H9 (cell line): ENCODE measurements at regions not wholly inside any gene's neighbourhood (a gene's known extent, or its start where the extent isn't known, plus 50 kb on each side); places are given as distances from the start of the nearest gene placed in this dataset.

Source experiments
- DNase-seq: peaks from one replicate; pipeline ENCODE4 v3.0.0-alpha.2; 2017
- H2AFZ ChIP-seq: one replicate; pipeline ENCODE4 v1.6.1; 2013; ENCODE audit warnings: mild to moderate bottlenecking, low read length, control low read depth, moderate library complexity
- H2AK5ac ChIP-seq: 2 replicates; pipeline ENCODE4 v1.6.1; 2013; ENCODE audit warnings: low read length, control low read depth, mixed read lengths; ENCODE audit not compliant: insufficient read length
- H2BK120ac ChIP-seq: one replicate; pipeline ENCODE4 v1.6.1; 2013; ENCODE audit warnings: low read depth, mild to moderate bottlenecking, low read length, control low read depth, inconsistent platforms; ENCODE audit not compliant: poor library complexity, severe bottlenecking
- H2BK12ac ChIP-seq: 2 replicates; pipeline ENCODE4 v1.6.1; 2013; ENCODE audit warnings: low read length, control low read depth, mixed read lengths, low read depth; ENCODE audit not compliant: insufficient read length
- H2BK15ac ChIP-seq: 2 replicates; pipeline ENCODE4 v1.6.1; 2013; ENCODE audit warnings: low read depth, low read length, control low read depth
- H2BK20ac ChIP-seq: one replicate; pipeline ENCODE4 v1.6.1; 2013; ENCODE audit warnings: low read depth, mild to moderate bottlenecking, low read length, control low read depth, inconsistent platforms; ENCODE audit not compliant: poor library complexity, severe bottlenecking
- H2BK5ac ChIP-seq: 2 replicates; pipeline ENCODE4 v1.6.1; 2013; ENCODE audit warnings: low read length, control low read depth, mixed read lengths; ENCODE audit not compliant: insufficient read length
- H3K14ac ChIP-seq: 2 replicates; pipeline ENCODE4 v1.6.1; 2013; ENCODE audit warnings: low read length, control low read depth; ENCODE audit not compliant: insufficient read depth
- H3K18ac ChIP-seq: 2 replicates; pipeline ENCODE4 v1.6.1; 2013; ENCODE audit warnings: low read depth, mild to moderate bottlenecking, mixed read lengths, low read length, control low read depth; ENCODE audit not compliant: insufficient read length
- H3K23ac ChIP-seq: 2 replicates; pipeline ENCODE4 v1.6.1; 2013; ENCODE audit warnings: low read length, control low read depth, mixed read lengths, low read depth; ENCODE audit not compliant: insufficient read length
- H3K23me2 ChIP-seq: 2 replicates; pipeline ENCODE4 v1.6.1; 2013; ENCODE audit warnings: low read depth, mild to moderate bottlenecking, mixed read lengths, low read length, control low read depth; ENCODE audit not compliant: insufficient read length, poor library complexity, severe bottlenecking
- H3K27ac ChIP-seq: 2 replicates; pipeline ENCODE4 v1.5.1; 2013; ENCODE audit warnings: low read length, control low read depth, mixed read lengths, low read depth; ENCODE audit not compliant: insufficient read length
- H3K27me3 ChIP-seq: 2 replicates; pipeline ENCODE4 v1.6.1; 2013; ENCODE audit warnings: low read length, control low read depth, inconsistent platforms; ENCODE audit not compliant: insufficient read depth
- H3K4ac ChIP-seq: 2 replicates; pipeline ENCODE4 v1.6.1; 2013; ENCODE audit warnings: low read depth, mild to moderate bottlenecking, control low read depth, inconsistent platforms, low read length, moderate library complexity
- H3K4me1 ChIP-seq: 2 replicates; pipeline ENCODE4 v1.6.1; 2013; ENCODE audit warnings: low read length, control low read depth, inconsistent platforms; ENCODE audit not compliant: insufficient read depth
- H3K4me2 ChIP-seq: 2 replicates; pipeline ENCODE4 v1.6.1; 2013; ENCODE audit warnings: low read length, control low read depth, mixed read lengths; ENCODE audit not compliant: insufficient read length, insufficient read depth
- H3K56ac ChIP-seq: 2 replicates; pipeline ENCODE4 v1.6.1; 2013; ENCODE audit warnings: low read depth, mild to moderate bottlenecking, mixed read lengths, low read length, control low read depth; ENCODE audit not compliant: insufficient read length
- H3K79me1 ChIP-seq: 2 replicates; pipeline ENCODE4 v1.6.1; 2013; ENCODE audit warnings: low read depth, mild to moderate bottlenecking, moderate library complexity, low read length, control low read depth, inconsistent platforms; ENCODE audit not compliant: insufficient read depth, poor library complexity, severe bottlenecking
- H3K79me2 ChIP-seq: 2 replicates; pipeline ENCODE4 v1.6.1; 2013; ENCODE audit warnings: low read length, control low read depth, inconsistent platforms; ENCODE audit not compliant: insufficient read depth
- H3K9ac ChIP-seq: 2 replicates; pipeline ENCODE4 v1.6.1; 2013; ENCODE audit warnings: low read length, control low read depth, mixed read lengths; ENCODE audit not compliant: insufficient read length; ENCODE audit errors: extremely low read depth
- H3K9me3 ChIP-seq: one replicate; pipeline ENCODE4 v1.6.1; 2013; ENCODE audit warnings: low read depth, low read length, inconsistent platforms; ENCODE audit not compliant: control insufficient read depth
- H3T11ph ChIP-seq: one replicate; pipeline ENCODE4 v1.6.1; 2013; ENCODE audit warnings: mild to moderate bottlenecking, low read length, control low read depth, inconsistent platforms
- H4K20me1 ChIP-seq: one replicate; pipeline ENCODE4 v1.6.1; 2013; ENCODE audit not compliant: control insufficient read depth, insufficient read length, insufficient read depth
- H4K5ac ChIP-seq: 2 replicates; pipeline ENCODE4 v1.6.1; 2013; ENCODE audit warnings: low read depth, mild to moderate bottlenecking, mixed read lengths, low read length, control low read depth; ENCODE audit not compliant: insufficient read length
- H4K8ac ChIP-seq: replicated peaks from 2 replicates; pipeline ENCODE4 v1.6.1; 2013; ENCODE audit warnings: low read length, control low read depth, mixed read lengths, low read depth; ENCODE audit not compliant: insufficient read length
- H4K91ac ChIP-seq: 2 replicates; pipeline ENCODE4 v1.6.1; 2013; ENCODE audit warnings: low read depth, mild to moderate bottlenecking, moderate library complexity, mixed read lengths, low read length, control low read depth; ENCODE audit not compliant: insufficient read length
- H3K27ac Mint-ChIP-seq, 3 experiments: 2 replicates in 2 of 3; 3 replicates in 1 of 3; pipeline ENCODE4 v1.8.0; 2020 to 2021; ENCODE audit warnings: mixed read lengths in 3 of 3, mild to moderate bottlenecking in 1 of 3, moderate library complexity in 1 of 3
- H3K27me3 Mint-ChIP-seq: 2 replicates; pipeline ENCODE4 v1.8.0; 2021; ENCODE audit warnings: low read depth, mild to moderate bottlenecking, moderate library complexity, mixed read lengths
- H3K36me3 Mint-ChIP-seq, 3 experiments: 2 replicates in 2 of 3; 3 replicates in 1 of 3; pipeline ENCODE4 v1.8.0; 2020 to 2021; ENCODE audit warnings: low read depth in 3 of 3, mixed read lengths in 3 of 3; ENCODE audit not compliant: insufficient read depth in 1 of 3
- H3K4me1 Mint-ChIP-seq, 2 experiments: 2 replicates each; pipeline ENCODE4 v1.8.0; 2020; ENCODE audit warnings: mixed read lengths in 2 of 2
- H3K4me3 Mint-ChIP-seq, 2 experiments: 2 replicates in 1 of 2; 3 replicates in 1 of 2; pipeline ENCODE4 v1.8.0; 2020 to 2021; ENCODE audit warnings: mild to moderate bottlenecking in 2 of 2, mixed read lengths in 2 of 2, moderate library complexity in 1 of 2
- H3K9me3 Mint-ChIP-seq, 2 experiments: 2 replicates in 1 of 2; 3 replicates in 1 of 2; pipeline ENCODE4 v1.8.0; 2020; ENCODE audit warnings: mild to moderate bottlenecking in 2 of 2, mixed read lengths in 2 of 2, moderate library complexity in 1 of 2
- CTCF ChIP-seq: fragments of 200-600 bp; sonication (generic); conservative IDR thresholded peaks from 3 replicates; pipeline ENCODE4 v1.8.0; 2021; ENCODE audit warnings: antibody characterized with exemption, mild to moderate bottlenecking
- WGBS: extraction: QIAGEN DNeasy Blood & Tissue Kit; methylation state at CpG from one replicate; pipeline ENCODE4 v1.1.7; 2013; ENCODE audit warnings: missing lambda C conversion rate, low lambda C conversion rate, mixed read lengths; ENCODE audit not compliant: insufficient read length; ENCODE audit errors: extremely low coverage; 5-methylcytosine and 5-hydroxymethylcytosine counted together

- H4K5ac ChIP-seq = no peak overlapping the region
- no peak overlapping the region for H3T11ph ChIP-seq
- no peaks in the 10 kb centered on the region for H3K79me1 ChIP-seq
- H2BK20ac ChIP-seq = no peak overlapping the region
- no peaks in the 10 kb centered on the region for H3K27me3 ChIP-seq
- peaks cover 3% of the 10 kb centered on the region; the same call in 1 of the 2 replicates for H3K4me1 ChIP-seq
- no peak overlapping the region for H3K56ac ChIP-seq
- H3K79me2 ChIP-seq = no peaks in the 10 kb centered on the region
- TF ChIP-seq CTCF = no peak
- WGBS = no CpG with 5 or more reads among the region's 6 CpGs
- no peak overlapping the region for H3K9ac ChIP-seq
- H2BK120ac ChIP-seq = no peak overlapping the region
- no peak overlapping the region for H3K27ac ChIP-seq
- H4K20me1 ChIP-seq = no peaks in the 10 kb centered on the region
- no peak overlapping the region for H2BK15ac ChIP-seq
- no peak overlapping the region for H3K4me3 Mint-ChIP-seq
- no peaks in the 10 kb centered on the region for H3K23me2 ChIP-seq
- H3K9me3 ChIP-seq = no peaks in the 10 kb centered on the region
- no peak overlapping the region for H3K4me2 ChIP-seq
- H3K23ac ChIP-seq = no peak overlapping the region
- H4K8ac ChIP-seq = no peak overlapping the region
- no peak overlapping the region for H2AK5ac ChIP-seq
- no peak overlapping the region for H3K4ac ChIP-seq
- H2AFZ ChIP-seq = no peak overlapping the region
- H2BK5ac ChIP-seq = no peak overlapping the region
- DNase-seq = no peak
- no peak overlapping the region for H3K18ac ChIP-seq
- H3K9me3 Mint-ChIP-seq = no peaks in the 10 kb centered on the region; a peak in 1 of 5 replicates
- no peak overlapping the region for H3K27ac Mint-ChIP-seq
- no peak overlapping the region for H3K14ac ChIP-seq
- H3K36me3 Mint-ChIP-seq = no peaks in the 10 kb centered on the region
- no peak overlapping the region for H2BK12ac ChIP-seq
- peaks cover 13 to 26% of the 10 kb centered on the region in 2 experiments for H3K4me1 Mint-ChIP-seq
- peaks cover 3% of the 10 kb centered on the region for H3K27me3 Mint-ChIP-seq
- H4K91ac ChIP-seq = no peak overlapping the region
Measured at GRCh38 chr2:9748577-9748976, 94.7 kb upstream of the TAF1B start.
